B cell (primary cell): ENCODE measurements at regions not wholly inside any gene's neighbourhood (a gene's known extent, or its start where the extent isn't known, plus 50 kb on each side); places are given as distances from the start of the nearest gene placed in this dataset.

Source experiments
- CTCF ChIP-seq: fragments of 200-600 bp; IDR thresholded peaks from one replicate; pipeline ENCODE4 v1.8.0; 2022; ENCODE audit warnings: antibody characterized with exemption, mild to moderate bottlenecking
- EZH2 ChIP-seq: IDR thresholded peaks from 2 replicates; pipeline ENCODE4 v1.6.1; 2012; ENCODE audit warnings: borderline replicate concordance, low read depth, mild to moderate bottlenecking, moderate library complexity, low read length; ENCODE audit not compliant: insufficient read depth, poor library complexity, severe bottlenecking

DNA sequence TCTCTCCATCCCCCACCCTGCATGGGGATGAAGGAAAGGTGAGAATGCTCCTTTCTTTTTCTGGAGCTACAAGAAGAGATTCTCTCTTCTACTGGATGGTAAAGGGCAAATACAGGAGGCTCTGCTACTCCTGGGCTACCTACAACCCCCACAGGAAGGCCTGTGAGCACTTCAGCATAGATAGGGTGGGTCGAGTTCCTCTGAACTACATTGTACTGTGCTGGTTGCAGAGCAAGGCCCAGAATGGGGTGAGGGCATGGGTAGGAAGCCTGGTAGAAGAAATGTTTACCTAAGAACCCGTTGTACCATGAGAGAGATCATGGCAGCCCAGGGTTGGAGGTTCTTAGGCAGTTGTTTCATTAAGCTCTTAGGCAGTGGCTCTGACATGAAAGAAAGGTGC lies 510.4 kb downstream of the MID1IP1 start:
- TF ChIP-seq CTCF (no peak), EZH2 (no peak)
